ENCODE measurements at regions not wholly inside any gene's neighbourhood (a gene's known extent, or its start where the extent isn't known, plus 50 kb on each side); places are given as distances from the start of the nearest gene placed in this dataset.

DNA sequence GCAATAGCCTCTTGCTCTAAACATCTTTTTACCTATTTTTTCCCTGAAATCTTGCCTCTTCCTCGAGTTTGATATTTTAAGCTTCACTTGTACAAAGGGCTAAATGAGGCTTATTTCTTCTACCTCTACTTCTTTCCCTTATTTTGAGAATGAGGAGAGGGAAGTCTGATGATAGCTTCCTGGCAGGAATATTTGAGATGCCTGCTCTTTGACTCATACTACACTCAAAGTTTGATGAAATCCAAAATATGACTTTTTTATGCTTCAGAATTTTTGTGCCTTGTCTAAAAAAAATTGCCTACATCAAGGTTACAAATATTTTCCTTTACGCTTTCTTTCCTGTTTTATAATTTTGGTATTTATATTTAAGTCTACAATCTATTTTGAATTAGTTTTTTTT lies 624.4 kb upstream of the PLXNA2 start:
- H3K27me3 Mint-ChIP-seq (ENCODE audit: low read depth): peaks cover 5% of the 10 kb centered on the region

DNA sequence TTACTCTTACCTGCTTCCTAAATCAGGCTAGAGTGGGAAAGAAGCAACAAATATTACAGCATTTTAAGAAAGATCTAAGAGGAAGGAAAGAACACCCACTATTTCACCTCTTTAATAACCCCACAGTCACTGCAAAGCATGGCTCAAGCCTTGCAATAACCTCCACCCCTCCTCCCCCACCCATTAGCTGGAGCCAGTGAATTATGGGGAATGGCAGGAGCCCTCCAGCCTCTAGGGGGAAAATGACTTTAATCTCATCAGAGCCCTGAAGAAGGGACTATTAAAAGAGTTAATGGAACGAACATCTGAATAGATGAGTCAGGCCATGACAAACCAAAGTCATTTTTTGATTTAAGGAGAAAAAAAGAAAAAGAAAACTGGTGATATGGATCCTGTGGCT lies 630.7 kb upstream of the PLXNA2 start:
- H3K27ac Mint-ChIP-seq (ENCODE audit: unreplicated experiment): no peak overlapping the region
- H3K36me3 Mint-ChIP-seq (ENCODE audit: low read depth): no peaks in the 10 kb centered on the region
- H3K27me3 Mint-ChIP-seq (ENCODE audit: low read depth): peaks cover 11% of the 10 kb centered on the region
- H3K4me3 Mint-ChIP-seq (ENCODE audit: unreplicated experiment): no peak overlapping the region
- H3K4me1 Mint-ChIP-seq (ENCODE audit: low read depth): no peaks in the 10 kb centered on the region
- peaks cover 14% of the 10 kb centered on the region for H3K9me3 Mint-ChIP-seq (ENCODE audit: low read depth)
- TF ChIP-seq, protein P1, sequence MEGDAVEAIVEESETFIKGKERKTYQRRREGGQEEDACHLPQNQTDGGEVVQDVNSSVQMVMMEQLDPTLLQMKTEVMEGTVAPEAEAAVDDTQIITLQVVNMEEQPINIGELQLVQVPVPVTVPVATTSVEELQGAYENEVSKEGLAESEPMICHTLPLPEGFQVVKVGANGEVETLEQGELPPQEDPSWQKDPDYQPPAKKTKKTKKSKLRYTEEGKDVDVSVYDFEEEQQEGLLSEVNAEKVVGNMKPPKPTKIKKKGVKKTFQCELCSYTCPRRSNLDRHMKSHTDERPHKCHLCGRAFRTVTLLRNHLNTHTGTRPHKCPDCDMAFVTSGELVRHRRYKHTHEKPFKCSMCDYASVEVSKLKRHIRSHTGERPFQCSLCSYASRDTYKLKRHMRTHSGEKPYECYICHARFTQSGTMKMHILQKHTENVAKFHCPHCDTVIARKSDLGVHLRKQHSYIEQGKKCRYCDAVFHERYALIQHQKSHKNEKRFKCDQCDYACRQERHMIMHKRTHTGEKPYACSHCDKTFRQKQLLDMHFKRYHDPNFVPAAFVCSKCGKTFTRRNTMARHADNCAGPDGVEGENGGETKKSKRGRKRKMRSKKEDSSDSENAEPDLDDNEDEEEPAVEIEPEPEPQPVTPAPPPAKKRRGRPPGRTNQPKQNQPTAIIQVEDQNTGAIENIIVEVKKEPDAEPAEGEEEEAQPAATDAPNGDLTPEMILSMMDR (IDR thresholded peaks at IDR 0.05): no peak
- no peak for DNase-seq (ENCODE audit: low spot score)

More for the DNA sequence above, 624.4 kb upstream of the PLXNA2 start:
- Mint-ChIP-seq H3K27ac (ENCODE audit: unreplicated experiment) (peak overlapping the region; percentile 15), H3K4me1 (ENCODE audit: low read depth) (peaks cover 8% of the 10 kb centered on the region), H3K36me3 (ENCODE audit: low read depth) (no peaks in the 10 kb centered on the region), H3K9me3 (ENCODE audit: low read depth) (peaks cover 8% of the 10 kb centered on the region), H3K4me3 (ENCODE audit: unreplicated experiment) (no peak overlapping the region)
- TF ChIP-seq, protein P1 (IDR thresholded peaks at IDR 0.05): no peak
- no peak for DNase-seq (ENCODE audit: low spot score)

DNA sequence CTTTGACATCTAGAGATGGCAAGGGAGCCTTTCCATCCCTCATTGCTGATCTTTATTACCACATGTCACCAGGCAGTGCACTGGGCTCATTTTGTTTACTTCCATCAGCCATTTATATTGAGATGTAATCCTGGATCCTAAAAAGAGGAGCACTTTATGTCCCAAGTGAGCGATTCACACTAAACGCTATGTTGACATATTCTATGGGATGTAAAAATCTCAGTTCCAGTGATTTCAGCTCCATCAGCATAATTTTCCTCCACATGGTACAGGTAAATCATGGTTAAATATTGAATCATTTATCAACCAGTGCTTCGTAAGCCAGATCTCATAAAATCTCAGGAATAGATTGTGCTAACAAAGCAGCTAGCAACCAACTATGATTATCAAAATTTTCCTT lies 634.8 kb upstream of the PLXNA2 start:
- TF ChIP-seq, protein P1 (IDR thresholded peaks at IDR 0.05): no peak
- peaks cover 8% of the 10 kb centered on the region for H3K4me1 Mint-ChIP-seq (ENCODE audit: low read depth)
- H3K9me3 Mint-ChIP-seq (ENCODE audit: low read depth): peaks cover 2% of the 10 kb centered on the region
- no peak overlapping the region for H3K4me3 Mint-ChIP-seq (ENCODE audit: unreplicated experiment)
- H3K36me3 Mint-ChIP-seq (ENCODE audit: low read depth): no peaks in the 10 kb centered on the region
- no peak overlapping the region for H3K27ac Mint-ChIP-seq (ENCODE audit: unreplicated experiment)
- no peak for DNase-seq (ENCODE audit: low spot score)
- H3K27me3 Mint-ChIP-seq (ENCODE audit: low read depth): peaks cover 11% of the 10 kb centered on the region

DNA sequence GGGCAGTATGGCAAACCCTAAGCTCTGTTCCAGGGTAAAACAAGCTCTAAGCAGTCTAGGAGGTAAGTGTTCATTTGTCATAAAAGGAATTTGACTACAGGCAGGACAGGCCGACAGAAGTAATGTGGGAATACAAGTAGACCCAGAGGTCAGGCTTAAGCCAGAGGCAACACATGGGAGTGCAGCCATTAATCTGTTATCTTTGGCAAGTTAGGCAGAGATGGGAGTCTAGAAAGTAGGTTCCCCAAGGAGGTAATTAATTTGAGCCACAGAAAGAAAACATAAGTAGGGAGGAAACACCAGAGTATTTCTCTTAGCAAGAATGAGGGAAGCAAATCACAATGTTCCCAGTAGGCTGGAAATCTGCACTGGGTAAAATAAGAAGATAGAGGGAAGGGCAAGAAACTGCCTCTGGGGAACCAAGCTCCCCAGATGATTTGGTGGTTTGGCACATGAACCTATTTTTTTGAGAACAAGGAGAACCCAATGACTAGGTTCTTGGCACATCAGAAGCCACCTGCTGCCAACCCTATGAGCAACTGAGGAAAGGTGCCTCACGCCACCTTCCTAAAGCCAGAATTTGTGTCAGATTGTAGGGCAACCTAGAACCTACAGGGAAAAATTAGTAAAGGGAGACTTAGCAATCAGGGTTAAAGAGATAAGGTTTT lies 636.4 kb upstream of the PLXNA2 start:
- no peak for DNase-seq (ENCODE audit: low spot score)
- TF ChIP-seq, protein P1 (IDR thresholded peaks at IDR 0.05): no peak
- no peaks in the 10 kb centered on the region for H3K36me3 Mint-ChIP-seq (ENCODE audit: low read depth)
- peak overlapping the region; percentile 24 for H3K27ac Mint-ChIP-seq (ENCODE audit: unreplicated experiment)
- H3K27me3 Mint-ChIP-seq (ENCODE audit: low read depth): peaks cover 7% of the 10 kb centered on the region
- H3K4me3 Mint-ChIP-seq (ENCODE audit: unreplicated experiment): no peak overlapping the region
- peaks cover 14% of the 10 kb centered on the region for H3K4me1 Mint-ChIP-seq (ENCODE audit: low read depth)
- no peaks in the 10 kb centered on the region for H3K9me3 Mint-ChIP-seq (ENCODE audit: low read depth)

DNA sequence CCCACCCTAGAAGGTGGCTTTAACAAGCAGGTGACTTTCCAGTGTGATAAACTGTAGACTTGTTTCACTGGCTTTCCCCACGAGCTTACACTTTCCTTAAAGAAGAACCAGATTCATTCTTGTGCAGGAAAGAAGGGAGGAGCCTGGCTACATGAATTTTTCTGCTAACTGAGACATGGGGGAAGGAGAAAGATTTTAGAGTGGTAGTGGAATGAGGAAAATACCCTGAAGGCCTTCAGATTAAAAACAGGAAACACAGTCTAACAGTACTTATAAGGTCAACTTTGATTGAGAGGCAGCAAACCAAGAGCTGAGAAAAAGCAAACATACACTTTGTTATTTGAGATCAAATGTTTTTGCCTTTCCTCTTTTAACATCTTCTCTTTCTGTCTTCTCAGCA lies 640.9 kb upstream of the PLXNA2 start:
- no peaks in the 10 kb centered on the region for H3K9me3 Mint-ChIP-seq (ENCODE audit: low read depth)
- peaks cover 14% of the 10 kb centered on the region for H3K4me1 Mint-ChIP-seq (ENCODE audit: low read depth)
- H3K36me3 Mint-ChIP-seq (ENCODE audit: low read depth): no peaks in the 10 kb centered on the region
- peaks cover 16% of the 10 kb centered on the region for H3K27me3 Mint-ChIP-seq (ENCODE audit: low read depth)
- no peak overlapping the region for H3K4me3 Mint-ChIP-seq (ENCODE audit: unreplicated experiment)
- no peak for DNase-seq (ENCODE audit: low spot score)
- TF ChIP-seq, protein P1 (IDR thresholded peaks at IDR 0.05): no peak
- no peak overlapping the region for H3K27ac Mint-ChIP-seq (ENCODE audit: unreplicated experiment)
